Iris pigment epithelial cell (primary cell): ENCODE measurements at regions not wholly inside any gene's neighbourhood (a gene's known extent, or its start where the extent isn't known, plus 50 kb on each side); places are given as distances from the start of the nearest gene placed in this dataset.
"Not testable (repeated sequence)": the region's sequence is repeated elsewhere in the genome, so short reads cannot be mapped to it uniquely, and the experiment has no call there.

Source experiments
- DNase-seq: peaks from one replicate; pipeline ENCODE4 v3.0.0-alpha.2; 2011; ENCODE audit warnings: low read depth

- no peak for DNase-seq
These were observed 51.8 kb upstream of the PMAIP1 start for GRCh38 chr18:59848002-59848401.

GRCh38 chr18:59847491-59847846 is 52.3 kb upstream of the PMAIP1 start:
- not testable (repeated sequence) for DNase-seq

GRCh38 chr18:59846814-59847490 is 52.8 kb upstream of the PMAIP1 start:
- DNase-seq = peak; percentile 85

DNA sequence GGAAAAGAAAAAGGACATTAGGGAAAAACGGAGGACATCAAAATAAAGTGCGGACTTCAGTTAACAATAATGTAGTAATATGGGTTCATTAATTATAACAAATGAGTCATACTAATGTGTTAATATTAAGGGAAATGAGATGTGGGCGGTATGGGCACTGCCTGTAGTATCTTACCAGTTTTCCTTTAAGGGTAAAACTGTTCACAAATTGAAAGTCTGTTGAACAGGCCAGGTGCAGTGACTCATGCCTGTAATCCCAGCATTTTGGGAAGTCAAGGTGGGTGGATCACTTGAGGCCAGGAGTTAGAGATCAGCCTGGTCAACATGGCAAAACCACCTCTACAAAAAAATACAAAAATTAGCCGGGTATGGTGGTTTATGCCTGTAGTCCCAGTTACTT is 56.8 kb upstream of the PMAIP1 start:
- no peak for DNase-seq

DNA sequence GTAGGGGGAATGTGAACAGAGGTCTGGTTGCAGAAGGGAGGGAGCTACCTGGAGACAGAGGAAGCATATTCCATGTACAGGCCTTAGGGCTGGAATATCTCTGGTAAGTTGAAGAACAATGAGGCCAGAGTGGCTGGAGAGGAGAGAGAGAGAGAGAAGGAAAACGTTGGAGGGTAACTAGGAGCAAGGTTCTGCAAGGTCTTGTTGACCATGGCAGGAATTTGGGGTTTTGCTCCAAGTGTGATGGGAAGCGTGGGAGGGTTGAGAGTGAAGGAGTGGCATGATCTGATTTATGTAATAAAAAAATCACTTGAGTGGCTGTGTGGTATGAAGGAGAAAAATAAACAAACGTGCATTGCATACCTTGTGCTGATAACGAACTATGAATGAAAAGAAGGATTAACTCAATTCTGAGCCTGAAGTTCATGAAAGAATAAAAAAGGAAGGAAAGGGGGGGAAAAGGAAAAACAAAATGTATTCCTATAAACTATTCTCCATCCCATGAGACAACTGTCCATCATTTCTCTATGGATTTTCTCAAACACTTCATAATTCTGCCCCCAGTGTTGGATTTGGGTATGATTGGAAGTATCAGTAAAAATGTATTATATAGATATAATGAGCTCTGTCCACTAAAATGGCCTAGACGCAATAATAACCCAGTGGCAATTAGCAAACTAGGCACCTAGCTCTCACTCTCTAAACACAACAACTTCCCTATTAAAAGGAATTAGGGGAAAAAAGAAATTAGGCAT is 59.7 kb upstream of the PMAIP1 start:
- peak; percentile 11 for DNase-seq

DNA sequence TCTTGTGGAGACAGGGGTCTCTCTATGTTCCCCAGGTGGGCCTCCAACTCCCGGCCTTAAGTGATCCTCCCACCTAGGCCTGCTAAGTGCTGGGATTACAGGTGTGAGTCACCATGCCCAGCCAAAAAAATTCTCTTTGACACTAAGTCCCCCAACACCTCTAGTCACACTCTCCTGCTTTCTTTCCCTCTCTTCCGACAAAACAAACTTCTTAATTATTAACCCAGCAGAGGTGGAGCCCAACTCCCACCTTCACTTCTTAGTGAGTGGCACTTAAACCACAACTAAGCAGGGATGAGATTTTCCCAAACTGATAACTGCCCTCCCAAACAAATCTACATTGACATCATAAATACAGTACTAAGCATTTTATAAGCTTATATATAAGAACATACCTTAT is 60.5 kb upstream of the PMAIP1 start:
- no peak for DNase-seq

DNA sequence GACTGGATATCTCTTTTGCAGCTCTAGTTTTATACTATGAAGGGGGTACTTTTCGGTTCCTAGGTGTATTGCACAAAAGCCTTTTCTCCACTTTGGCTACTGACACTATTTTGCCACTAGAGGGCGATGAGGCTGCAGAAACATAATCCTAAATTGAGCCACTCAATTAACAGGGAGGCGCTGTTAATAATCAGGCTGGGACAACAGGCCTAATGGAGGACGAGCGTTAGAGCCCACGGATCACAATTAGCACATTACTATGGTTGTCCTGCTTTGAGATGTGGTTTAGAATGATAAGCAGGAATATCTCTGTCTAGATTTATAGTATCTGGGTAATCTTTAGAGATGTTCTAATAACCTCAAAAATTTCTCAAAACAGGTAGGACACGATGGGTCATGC is 62.2 kb upstream of the PMAIP1 start:
- DNase-seq = peak; percentile 58

GRCh38 chr18:59835605-59836379 is 64.0 kb upstream of the PMAIP1 start:
- DNase-seq = peak; percentile 54

DNA sequence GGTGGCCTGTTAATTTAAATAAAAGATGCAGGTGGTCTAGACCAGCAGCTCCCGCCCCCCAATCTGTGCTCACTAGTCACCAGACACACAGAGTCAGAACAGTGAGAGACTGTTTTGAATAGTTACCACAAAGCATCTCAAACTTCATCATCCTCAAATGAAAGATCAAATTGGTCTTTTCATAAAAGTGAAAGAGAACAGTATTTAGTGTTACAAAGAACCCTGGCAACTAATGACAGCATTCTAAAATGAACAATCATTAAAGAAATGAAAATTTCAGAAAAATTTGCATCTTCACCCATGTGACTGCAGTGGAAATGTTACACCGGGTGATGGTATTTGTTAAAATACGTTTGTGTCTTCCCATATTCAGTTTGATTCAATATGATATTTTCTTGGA is 65.5 kb upstream of the PMAIP1 start:
- DNase-seq = no peak

- no peak for DNase-seq
These were observed 66.0 kb upstream of the PMAIP1 start for GRCh38 chr18:59833785-59834184.

DNA sequence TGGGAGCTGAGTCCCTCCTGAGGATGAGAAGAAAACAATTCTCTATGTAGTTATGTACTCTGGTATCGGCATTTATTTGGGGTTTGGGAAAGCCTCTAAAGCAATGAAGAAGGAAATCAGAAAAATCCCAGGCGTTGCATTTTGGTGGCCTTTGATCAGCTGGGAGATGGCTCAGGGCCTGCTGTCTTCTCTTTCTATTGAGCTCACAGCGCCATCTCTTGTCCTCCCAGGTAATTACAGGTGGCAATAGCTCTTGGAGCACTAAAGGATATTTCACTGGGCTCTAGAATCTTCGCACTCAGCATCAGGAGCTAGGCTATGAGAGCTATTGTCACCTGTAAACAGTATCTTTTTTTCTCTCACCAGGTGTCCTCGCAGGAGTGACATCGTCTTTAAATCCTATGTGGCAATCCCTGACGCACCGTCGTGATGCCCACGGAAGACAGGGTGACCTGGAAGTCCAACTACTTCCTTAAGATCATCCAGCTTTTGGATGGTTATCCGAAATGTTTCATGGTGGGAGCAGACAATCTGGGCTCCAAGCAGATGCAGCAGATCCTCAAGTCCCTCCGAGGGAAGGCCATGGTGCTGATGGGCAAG is 76.1 kb upstream of the PMAIP1 start:
- DNase-seq = peak; percentile 78

GRCh38 chr18:59822612-59823550 is 76.9 kb upstream of the PMAIP1 start:
- no peak for DNase-seq

GRCh38 chr18:59821983-59822382 is 77.8 kb upstream of the PMAIP1 start:
- peak; percentile 33 for DNase-seq

DNA sequence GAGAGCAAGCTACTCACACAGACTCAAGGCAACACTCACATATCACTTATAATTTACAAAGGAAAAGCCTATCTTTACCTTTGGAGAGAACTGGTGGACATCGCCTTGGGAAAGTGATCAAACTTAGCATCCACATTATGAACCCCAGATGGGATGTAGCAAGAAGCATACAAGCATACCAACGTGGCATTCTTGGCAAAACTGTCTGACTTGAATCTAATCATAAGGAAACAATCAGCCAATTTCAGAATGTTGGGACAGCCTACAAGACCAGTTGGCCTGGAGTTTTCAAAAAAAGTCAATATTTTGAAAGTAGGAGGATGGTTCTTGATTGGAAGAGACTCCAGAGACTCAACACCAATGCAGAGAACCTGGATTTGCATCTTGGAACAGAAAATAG is 79.1 kb upstream of the PMAIP1 start:
- peak; percentile 21 for DNase-seq

DNA sequence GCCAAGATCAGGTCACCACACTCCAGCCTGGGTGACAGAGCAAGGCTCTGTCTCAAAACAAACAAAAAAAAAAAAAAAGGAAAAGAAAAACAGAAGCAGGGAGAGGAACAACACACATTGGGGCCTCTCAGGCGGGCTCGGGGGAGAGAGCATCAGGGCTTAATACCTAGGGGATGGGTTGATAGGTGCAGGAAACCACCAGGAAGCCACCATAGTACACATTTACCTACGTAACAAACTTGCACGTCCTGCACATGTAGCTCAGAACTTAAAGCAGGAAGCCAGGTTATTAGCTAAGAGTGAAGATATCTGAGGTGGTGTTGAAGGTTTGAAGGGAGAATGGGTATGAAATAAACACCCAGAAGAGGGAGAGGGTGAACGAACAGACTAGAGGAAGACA is 81.0 kb upstream of the PMAIP1 start:
- no peak for DNase-seq

- DNase-seq = peak; percentile 76
These were observed 84.9 kb upstream of the PMAIP1 start for GRCh38 chr18:59814891-59815290.

GRCh38 chr18:59813942-59814341 is 85.9 kb upstream of the PMAIP1 start:
- DNase-seq = peak; percentile 53

GRCh38 chr18:59810735-59811520 is 88.9 kb upstream of the PMAIP1 start:
- no peak for DNase-seq

- no peak for DNase-seq
These were observed 89.6 kb upstream of the PMAIP1 start for GRCh38 chr18:59810183-59810582.

DNA sequence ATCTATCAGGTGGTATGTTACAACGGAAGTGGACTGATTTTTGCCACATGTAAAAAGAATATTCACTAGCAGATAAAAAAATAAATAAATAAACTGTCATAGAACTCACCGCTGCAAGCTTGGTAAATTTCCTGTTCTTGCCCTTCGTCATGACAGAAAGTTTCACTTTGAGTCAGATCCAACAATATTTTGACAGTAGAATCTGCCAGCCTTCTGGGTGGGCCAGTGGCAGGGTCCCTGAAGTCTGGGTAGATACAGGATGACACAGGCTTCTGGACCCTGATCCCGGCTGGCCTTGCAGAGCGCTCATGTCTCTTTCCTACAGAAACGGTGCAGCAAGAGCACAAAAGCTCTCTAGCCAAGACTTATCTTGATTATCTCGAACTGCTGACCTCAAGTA is 97.8 kb upstream of the PMAIP1 start:
- no peak for DNase-seq

- no peak for DNase-seq
These were observed 98.2 kb upstream of the PMAIP1 start for GRCh38 chr18:59801576-59801975.
